HCT116 (cell line): ENCODE measurements at regions not wholly inside any gene's neighbourhood (a gene's known extent, or its start where the extent isn't known, plus 50 kb on each side); places are given as distances from the start of the nearest gene placed in this dataset.

Experiments used
- ATAC-seq: fragments of 200-7000 bp; cut with Tn5 transposase; 2 replicates; pipeline ENCODE4 v1.9.1; 2020; ENCODE audit warnings: mild to moderate bottlenecking, moderate library complexity
- BruUV-seq: library from RNA; stranded (reverse); fragments of 400-500 nt; replicated peaks from 2 replicates; lab custom pipeline; 2021; lab: Mats Ljungman, UMichigan
- CTCF ChIA-PET: fragments of 300-600 bp; sonication (Branson Sonifier 250); formaldehyde crosslinking; loops from one replicate; lab custom pipeline; 2021; ENCODE audit warnings: antibody characterized with exemption; lab: Charles Lee
- POLR2A ChIA-PET: fragments of 300-600, 350-600 bp; sonication (Branson Sonifier 250); formaldehyde crosslinking; loops from one replicate; lab custom pipeline; 2021; ENCODE audit warnings: antibody characterized with exemption; lab: Charles Lee
- RAD21 ChIA-PET, 2 experiments: fragments of 300-600 bp; sonication (Branson Sonifier 250); formaldehyde crosslinking; loops; one replicate each; lab custom pipeline; 2023; ENCODE audit warnings: low total read pairs in 2 of 2; ENCODE audit not compliant: uncharacterized antibody in 2 of 2, unreplicated experiment in 2 of 2, low non-redundant PET in 1 of 2; lab: Charles Lee
- DNase-seq: peaks from one replicate; pipeline ENCODE4 v3.0.0-alpha.2; 2010; ENCODE audit warnings: low read depth, low spot score
- H2AFZ ChIP-seq: fragments of 200-600 bp; shearing (Covaris generic), sonication (generic); 2 replicates; pipeline ENCODE4 v1.6.1; 2017; ENCODE audit warnings: low read depth, mixed run types, mixed read lengths, antibody characterized with exemption, low read length; ENCODE audit not compliant: poor library complexity, severe bottlenecking
- H3K27ac ChIP-seq: 2 replicates; pipeline ENCODE4 v1.5.1; 2012; ENCODE audit warnings: low read depth, low read length
- H3K27me3 ChIP-seq: fragments of 200-600 bp; sonication (generic); 2 replicates; pipeline ENCODE4 v1.6.1; 2016; ENCODE audit warnings: mixed run types, low read length, mixed read lengths; ENCODE audit not compliant: insufficient read depth
- H3K36me3 ChIP-seq, 2 experiments: fragments of 200-500 bp in 1 of 2; fragments of 200-600 bp in 1 of 2; sonication (Bioruptor generic) in 1 of 2; sonication (generic) in 1 of 2; 2 replicates each; pipeline versions ENCODE4 v1.5.1 to v1.6.1; 2014 to 2016; ENCODE audit warnings: low read length in 2 of 2, inconsistent platforms in 1 of 2, mixed read lengths in 1 of 2, mixed run types in 1 of 2; ENCODE audit not compliant: insufficient read depth in 2 of 2, control insufficient read depth in 1 of 2
- H3K4me1 ChIP-seq, 2 experiments: fragments of 200-600 bp in 1 of 2; sonication (generic) in 1 of 2; 2 replicates each; pipeline versions ENCODE4 v1.5.1 to v1.6.1; 2012 to 2017; ENCODE audit warnings: low read length in 2 of 2, inconsistent platforms in 1 of 2, mild to moderate bottlenecking in 1 of 2, mixed read lengths in 1 of 2, mixed run types in 1 of 2, moderate library complexity in 1 of 2; ENCODE audit not compliant: insufficient read depth in 2 of 2, control insufficient read depth in 1 of 2
- H3K4me2 ChIP-seq: fragments of 200-600 bp; sonication (generic); 2 replicates; pipeline ENCODE4 v1.6.1; 2017; ENCODE audit warnings: mixed run types, low read length, mixed read lengths
- H3K4me3 ChIP-seq, 2 experiments: fragments of 200-600 bp in 1 of 2; sonication (generic) in 1 of 2; replicated peaks in 1 of 2; 2 replicates each; pipeline ENCODE4 v1.5.1; 2011 to 2016; ENCODE audit warnings: low read length in 2 of 2, control low read depth in 1 of 2, low read depth in 1 of 2, mild to moderate bottlenecking in 1 of 2, mixed read lengths in 1 of 2, mixed run types in 1 of 2
- H3K79me2 ChIP-seq: fragments of 200-600 bp; sonication (generic); 2 replicates; pipeline ENCODE4 v1.6.1; 2017; ENCODE audit warnings: mild to moderate bottlenecking, mixed run types, low read length, moderate library complexity, mixed read lengths; ENCODE audit not compliant: insufficient read depth
- H3K9ac ChIP-seq: fragments of 200-600 bp; sonication (generic); 2 replicates; pipeline ENCODE4 v1.6.1; 2016; ENCODE audit warnings: low read length, mixed read lengths
- H3K9me2 ChIP-seq: fragments of 200-600 bp; sonication (generic), shearing (Covaris generic); 2 replicates; pipeline ENCODE4 v1.6.1; 2017; ENCODE audit warnings: mixed run types, mild to moderate bottlenecking, moderate library complexity; ENCODE audit not compliant: insufficient read depth
- H3K9me3 ChIP-seq, 2 experiments: fragments of 200-500 bp in 1 of 2; fragments of 200-600 bp in 1 of 2; sonication (Bioruptor generic) in 1 of 2; sonication (generic) in 1 of 2; 2 replicates each; pipeline ENCODE4 v1.6.1; 2014 to 2017; ENCODE audit warnings: low read length in 2 of 2, mixed read lengths in 2 of 2, inconsistent platforms in 1 of 2, low read depth in 1 of 2, mild to moderate bottlenecking in 1 of 2, mixed run types in 1 of 2, moderate library complexity in 1 of 2; ENCODE audit not compliant: control insufficient read depth in 1 of 2, insufficient read depth in 1 of 2
- H4K20me1 ChIP-seq: fragments of 200-600 bp; sonication (generic), shearing (Covaris generic); 2 replicates; pipeline ENCODE4 v1.6.1; 2017; ENCODE audit warnings: mixed run types, mild to moderate bottlenecking, moderate library complexity; ENCODE audit not compliant: insufficient read depth
- EGR1 ChIP-seq: IDR thresholded peaks from 2 replicates; pipeline ENCODE4 v1.6.1; 2012; ENCODE audit warnings: low read depth
- EZH2 ChIP-seq: fragments of 200-600 bp; sonication (generic); IDR thresholded peaks from 2 replicates; pipeline ENCODE4 v1.6.1; 2017; ENCODE audit warnings: antibody characterized with exemption, mixed run types
- MAX ChIP-seq: IDR thresholded peaks from 2 replicates; pipeline ENCODE4 v1.6.1; 2012
- POLR2A ChIP-seq: IDR thresholded peaks from 2 replicates; pipeline ENCODE4 v1.7.0; 2011; ENCODE audit warnings: borderline replicate concordance; ENCODE audit not compliant: insufficient read depth, insufficient read length; ENCODE audit errors: extremely low read depth
- POLR2AphosphoS5 ChIP-seq: IDR thresholded peaks from 2 replicates; pipeline ENCODE4 v1.6.1; 2011; ENCODE audit warnings: mild to moderate bottlenecking, low read depth, low read length, moderate library complexity
- RAD21 ChIP-seq: IDR thresholded peaks from 2 replicates; pipeline ENCODE4 v1.6.1; 2012; ENCODE audit warnings: low read depth, mild to moderate bottlenecking
- SIN3A ChIP-seq: IDR thresholded peaks from 2 replicates; pipeline ENCODE4 v1.6.1; 2012; ENCODE audit warnings: low read depth
- YY1 ChIP-seq: IDR thresholded peaks from 2 replicates; pipeline ENCODE4 v1.6.1; 2011; ENCODE audit warnings: low read length, low read depth, moderate library complexity, mild to moderate bottlenecking; ENCODE audit not compliant: insufficient replicate concordance; ENCODE audit errors: extremely low read depth
- ZNF274 ChIP-seq: fragments of 200-500 bp; sonication (Bioruptor generic); IDR thresholded peaks from 2 replicates; pipeline ENCODE4 v1.6.1; 2014; ENCODE audit warnings: mild to moderate bottlenecking, low read depth, low read length, inconsistent platforms
- intact Hi-C: fragments of 100-400 bp; cut with micrococcal nuclease; formaldehyde crosslinking; loops from 2 replicates; pipeline ENCODE4 v1.10.0; 2022
- TF ChIP-seq, protein P1 (sequence below), 3 experiments: fragments of 200-600 bp in 1 of 3; sonication (generic) in 1 of 3; IDR thresholded peaks in 2 of 3; conservative IDR thresholded peaks in 1 of 3; 2 replicates each; pipeline ENCODE4 v1.5.1; 2012 to 2017; ENCODE audit warnings: low read depth in 2 of 3, low read length in 2 of 3, antibody characterized with exemption in 1 of 3, borderline replicate concordance in 1 of 3, control low read depth in 1 of 3, mild to moderate bottlenecking in 1 of 3, mixed read lengths in 1 of 3, mixed run types in 1 of 3, moderate library complexity in 1 of 3; ENCODE audit not compliant: insufficient read depth in 1 of 3

GRCh38 chr5:93150311-93151012 lies 430.6 kb downstream of the NR2F1-AS1 start:
- DNase-seq, result no peak
- H3K9me3 ChIP-seq, result no peaks in the 10 kb centered on the region
- peak overlapping the region; percentile 60 for H3K4me2 ChIP-seq
- ChIA-PET RAD21 (no interaction called here), CTCF (no interaction called here), POLR2A (no interaction called here)
- H3K4me3 ChIP-seq, result peak overlapping the region in 1 of 2 experiments; percentile 3; a peak in 1 of 4 replicates
- intact Hi-C loops, result no loop called here
- H3K36me3 ChIP-seq, result no peaks in the 10 kb centered on the region
- BruUV-seq, result no TSS peak
- 0 out of 2 replicates have a peak overlapping the region, but pooled peaks have one; percentile 3 for H3K9ac ChIP-seq
- H3K79me2 ChIP-seq, result no peaks in the 10 kb centered on the region
- peak; percentile 84 for ATAC-seq
- no peaks in the 10 kb centered on the region for H3K27me3 ChIP-seq
- TF ChIP-seq RAD21 (peak; percentile 65), SIN3A (no peak), EGR1 (no peak)
- TF ChIP-seq, protein P1, sequence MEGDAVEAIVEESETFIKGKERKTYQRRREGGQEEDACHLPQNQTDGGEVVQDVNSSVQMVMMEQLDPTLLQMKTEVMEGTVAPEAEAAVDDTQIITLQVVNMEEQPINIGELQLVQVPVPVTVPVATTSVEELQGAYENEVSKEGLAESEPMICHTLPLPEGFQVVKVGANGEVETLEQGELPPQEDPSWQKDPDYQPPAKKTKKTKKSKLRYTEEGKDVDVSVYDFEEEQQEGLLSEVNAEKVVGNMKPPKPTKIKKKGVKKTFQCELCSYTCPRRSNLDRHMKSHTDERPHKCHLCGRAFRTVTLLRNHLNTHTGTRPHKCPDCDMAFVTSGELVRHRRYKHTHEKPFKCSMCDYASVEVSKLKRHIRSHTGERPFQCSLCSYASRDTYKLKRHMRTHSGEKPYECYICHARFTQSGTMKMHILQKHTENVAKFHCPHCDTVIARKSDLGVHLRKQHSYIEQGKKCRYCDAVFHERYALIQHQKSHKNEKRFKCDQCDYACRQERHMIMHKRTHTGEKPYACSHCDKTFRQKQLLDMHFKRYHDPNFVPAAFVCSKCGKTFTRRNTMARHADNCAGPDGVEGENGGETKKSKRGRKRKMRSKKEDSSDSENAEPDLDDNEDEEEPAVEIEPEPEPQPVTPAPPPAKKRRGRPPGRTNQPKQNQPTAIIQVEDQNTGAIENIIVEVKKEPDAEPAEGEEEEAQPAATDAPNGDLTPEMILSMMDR (IDR thresholded peaks at IDR 0.05 in 2 of 3, conservative IDR thresholded peaks at IDR 0.05 in 1 of 3; ENCODE audit: borderline replicate concordance in 1 of 3, insufficient read depth in 1 of 3, low read depth in 2 of 3, low read length in 2 of 3), result peak in 1 of 3 experiments; percentile 23; a peak in 2 of 6 replicates
- H3K9me2 ChIP-seq, result no peaks in the 10 kb centered on the region
- no peak overlapping the region for H2AFZ ChIP-seq
- H3K27ac ChIP-seq, result peak overlapping the region; percentile 92
- peaks cover 53 to 56% of the 10 kb centered on the region in 2 experiments for H3K4me1 ChIP-seq
- H4K20me1 ChIP-seq, result no peaks in the 10 kb centered on the region

DNA sequence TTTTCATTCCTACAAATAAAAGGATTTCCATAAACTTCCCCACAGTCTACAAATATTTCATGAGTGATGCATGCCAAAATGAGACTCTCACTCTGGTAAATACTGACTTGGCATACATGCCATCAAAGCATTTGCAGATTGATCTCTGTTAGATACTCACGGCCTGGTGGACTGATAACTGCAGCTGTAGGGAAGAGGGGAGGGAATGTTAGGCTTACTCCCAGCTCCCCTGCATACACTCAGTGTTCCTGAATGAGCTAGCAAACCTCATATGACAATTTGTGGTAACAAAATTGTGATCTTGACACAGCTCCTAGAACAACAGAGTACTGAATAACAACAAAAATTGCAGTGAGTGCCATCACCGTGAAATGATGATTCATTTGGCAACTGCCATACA lies 435.3 kb downstream of the NR2F1-AS1 start:
- ATAC-seq (no peak), DNase-seq (no peak)
- CTCF ChIA-PET, result no interaction called here
- no peaks in the 10 kb centered on the region for H3K27me3 ChIP-seq
- H3K79me2 ChIP-seq, result no peaks in the 10 kb centered on the region
- no peak overlapping the region for H3K4me3 ChIP-seq
- H3K4me1 ChIP-seq, result peaks cover 9 to 10% of the 10 kb centered on the region in 2 experiments
- H3K9me2 ChIP-seq, result no peaks in the 10 kb centered on the region
- H2AFZ ChIP-seq, result no peak overlapping the region
- no peaks in the 10 kb centered on the region for H4K20me1 ChIP-seq
- peak overlapping the region; percentile 30; the same call in 1 of the 2 replicates for H3K27ac ChIP-seq
- intact Hi-C loops, result no loop called here
- H3K36me3 ChIP-seq, result no peaks in the 10 kb centered on the region
- BruUV-seq, result no TSS peak
- POLR2A ChIA-PET, result no interaction called here
- TF ChIP-seq MAX (no peak), POLR2AphosphoS5 (no peak), ZNF274 (no peak), POLR2A (no peak), EGR1 (no peak), YY1 (no peak), EZH2 (no peak)
- H3K4me2 ChIP-seq, result no peak overlapping the region
- RAD21 ChIA-PET, result no interaction called here
- H3K9ac ChIP-seq, result no peak overlapping the region
- peaks cover 0 to 3% of the 10 kb centered on the region in 2 experiments; a peak in 1 of 4 replicates for H3K9me3 ChIP-seq
